ENCODE measurements at regions not wholly inside any gene's neighbourhood (a gene's known extent, or its start where the extent isn't known, plus 50 kb on each side); places are given as distances from the start of the nearest gene placed in this dataset.
"Not testable (repeated sequence)": the region's sequence is repeated elsewhere in the genome, so short reads cannot be mapped to it uniquely, and the experiment has no call there.

DNA sequence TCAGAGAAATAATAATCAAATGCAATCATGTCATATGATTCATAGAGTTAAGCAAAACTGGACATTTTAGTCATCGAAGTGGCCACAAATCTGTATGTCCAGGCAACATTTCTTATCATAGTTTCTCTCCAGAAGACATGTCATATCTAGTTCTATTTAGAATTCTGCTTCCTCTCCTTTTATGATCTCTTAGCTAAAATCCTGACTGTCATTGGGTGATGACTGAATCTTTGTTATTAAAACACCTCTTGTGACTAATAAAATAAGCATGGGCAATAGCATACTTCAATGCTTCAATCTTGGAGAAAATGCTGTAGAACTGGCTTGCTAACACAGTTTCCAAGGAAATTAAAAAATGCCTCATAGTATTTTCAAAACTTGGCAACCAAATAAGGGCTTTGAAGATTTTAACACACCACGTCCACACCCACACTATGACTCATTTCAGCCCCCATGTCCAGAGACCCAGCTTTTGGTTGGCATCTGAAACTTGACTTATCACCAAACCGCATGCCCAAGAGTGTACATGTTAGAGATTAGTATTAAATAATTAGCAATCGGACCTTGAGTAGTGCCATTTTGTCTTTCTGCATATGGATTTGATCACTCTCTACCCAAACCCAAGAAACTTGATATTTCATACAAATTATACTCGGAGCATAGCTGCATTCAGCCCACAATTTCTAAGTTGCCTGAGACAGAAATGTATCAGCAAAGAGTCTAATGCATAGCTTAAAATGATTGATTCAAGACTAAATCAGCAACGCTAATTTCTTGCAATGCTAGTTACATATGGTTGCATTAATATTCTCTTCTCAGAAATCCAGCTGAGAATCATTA is 106.5 kb upstream of the ETAA1 start:
- DNase-seq: no peak

- DNase-seq: no peak
These were observed 102.9 kb upstream of the ETAA1 start for GRCh38 chr2:67294218-67294617.

DNA sequence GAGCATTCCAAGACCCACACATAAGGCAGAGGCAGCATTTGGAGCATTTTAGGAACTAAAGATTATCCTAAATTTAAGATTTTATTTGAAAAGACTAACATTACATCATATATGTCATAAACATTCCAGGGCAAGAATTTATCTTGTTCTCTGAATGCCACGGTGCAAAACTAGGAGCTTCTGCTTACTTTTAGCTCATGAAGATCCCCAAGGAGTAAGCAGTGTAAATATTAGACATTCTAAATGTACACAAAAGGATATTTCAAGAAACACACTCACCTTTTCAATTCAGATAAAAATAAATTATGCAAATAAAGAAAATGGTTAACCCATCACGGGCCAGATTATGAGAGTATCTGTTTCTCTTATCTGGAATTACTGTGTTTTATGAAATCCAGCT is 101.7 kb upstream of the ETAA1 start:
- DNase-seq: no peak

- DNase-seq: no peak
These were observed 101.3 kb upstream of the ETAA1 start for GRCh38 chr2:67295851-67296250.

DNA sequence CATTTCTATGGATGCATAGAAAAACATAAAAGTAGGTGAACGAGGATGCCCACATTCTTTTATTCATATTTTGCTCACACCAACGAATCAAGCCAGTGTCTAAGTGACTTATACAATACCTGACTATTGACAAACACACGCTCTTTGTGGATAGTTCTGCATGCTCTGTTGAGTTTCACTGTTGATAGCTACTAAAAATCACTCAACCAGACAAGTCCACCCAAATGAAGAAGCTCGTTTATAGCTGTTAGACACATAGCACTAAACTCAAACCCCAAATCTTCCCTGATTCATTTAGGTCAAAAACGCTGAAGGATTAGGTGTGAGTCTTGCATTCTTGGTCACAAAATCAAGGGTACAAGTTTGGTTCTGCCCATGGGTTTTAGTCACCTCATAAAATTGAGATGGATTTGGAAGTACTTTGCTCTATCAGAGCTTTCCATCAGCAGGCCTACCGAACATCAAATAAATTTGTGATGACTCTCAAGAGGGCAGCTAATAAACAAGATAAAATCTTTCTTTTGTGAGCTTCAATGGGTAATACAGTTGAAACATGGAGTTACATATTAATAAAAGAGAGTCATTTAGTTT is 92.7 kb upstream of the ETAA1 start:
- no peak for DNase-seq

- DNase-seq: no peak
These were observed 87.9 kb upstream of the ETAA1 start for GRCh38 chr2:67309281-67309680.

GRCh38 chr2:67311536-67311935 is 85.6 kb upstream of the ETAA1 start:
- no peak for DNase-seq

DNA sequence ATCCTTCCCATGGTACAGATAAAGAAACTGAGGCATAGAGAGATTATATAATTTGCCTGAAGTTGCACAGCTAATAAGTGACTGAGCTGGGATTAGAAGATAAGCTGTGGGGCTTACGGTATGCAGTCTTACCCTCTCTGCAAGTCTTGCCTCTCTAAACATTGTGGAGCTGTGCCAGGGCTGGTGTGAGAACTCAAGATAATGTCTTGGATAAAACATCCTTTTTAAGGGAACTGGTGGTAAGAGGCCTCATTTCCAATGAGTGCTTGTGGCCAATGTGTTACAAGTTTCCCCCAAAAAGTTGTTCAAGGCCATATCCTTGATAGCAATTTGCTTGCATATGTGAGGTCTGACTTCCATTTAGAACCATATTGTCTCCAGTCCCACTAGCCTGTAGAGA is 84.3 kb upstream of the ETAA1 start:
- DNase-seq: no peak

GRCh38 chr2:67313536-67313935 is 83.6 kb upstream of the ETAA1 start:
- no peak for DNase-seq

- DNase-seq: no peak
These were observed 79.1 kb upstream of the ETAA1 start for GRCh38 chr2:67318031-67318430.

GRCh38 chr2:67318563-67318962 is 78.6 kb upstream of the ETAA1 start:
- DNase-seq: no peak

DNA sequence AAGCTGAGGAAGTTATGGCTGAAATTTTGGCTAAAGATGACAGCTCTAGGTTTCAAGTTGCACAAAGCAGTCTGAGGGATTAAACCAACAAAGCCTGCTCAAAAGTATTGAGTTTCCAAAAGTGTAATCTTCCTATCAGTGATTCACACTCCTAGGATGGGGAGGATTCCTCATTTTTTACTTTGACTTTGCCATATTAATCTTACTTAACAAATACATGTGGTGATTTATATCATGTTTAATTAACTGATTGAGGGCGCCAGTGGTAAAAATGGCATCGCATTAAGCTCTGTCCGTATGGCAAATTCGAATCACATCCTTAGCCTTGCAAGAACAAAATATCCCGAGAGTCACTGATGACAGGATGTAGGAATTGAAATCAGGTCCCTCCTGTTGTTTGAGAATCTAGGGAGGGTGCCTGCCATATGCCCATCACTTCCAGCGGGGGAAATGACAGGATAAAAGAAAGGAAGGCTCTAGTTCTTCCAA is 78.1 kb upstream of the ETAA1 start:
- DNase-seq: no peak

DNA sequence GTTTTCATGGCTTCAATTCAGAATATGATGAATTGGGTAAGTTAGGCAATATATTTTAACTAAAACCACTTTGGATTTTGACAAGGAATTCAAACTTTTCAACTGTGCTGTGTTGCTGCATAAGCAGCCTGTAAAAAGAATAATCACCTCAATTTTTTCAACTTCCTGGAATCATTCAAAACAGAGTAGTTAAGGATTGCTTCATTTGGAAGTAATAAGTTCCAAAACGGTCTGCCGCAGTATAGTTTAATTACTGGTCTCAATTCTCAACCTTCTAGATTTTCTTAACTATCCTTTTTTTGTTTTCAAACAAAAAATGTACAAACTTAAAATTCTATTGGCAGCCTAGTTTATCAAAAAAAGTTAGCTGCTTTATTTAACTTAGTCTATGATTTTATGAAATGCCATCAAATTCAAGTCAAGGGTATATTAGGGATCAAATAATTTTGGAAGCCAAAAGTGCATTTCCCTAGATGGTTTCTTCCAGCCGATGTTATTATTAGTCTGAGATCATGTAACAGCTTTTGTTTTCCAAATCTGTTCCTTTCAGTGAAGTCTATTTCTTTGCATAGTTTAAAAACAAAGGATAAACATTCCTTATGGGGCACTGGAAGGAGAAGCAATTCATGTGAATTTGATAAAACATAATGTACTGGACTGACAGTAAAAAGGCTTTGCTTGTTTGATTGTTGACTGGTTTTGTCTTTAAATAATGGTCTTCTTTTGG is 76.1 kb upstream of the ETAA1 start:
- DNase-seq: no peak

DNA sequence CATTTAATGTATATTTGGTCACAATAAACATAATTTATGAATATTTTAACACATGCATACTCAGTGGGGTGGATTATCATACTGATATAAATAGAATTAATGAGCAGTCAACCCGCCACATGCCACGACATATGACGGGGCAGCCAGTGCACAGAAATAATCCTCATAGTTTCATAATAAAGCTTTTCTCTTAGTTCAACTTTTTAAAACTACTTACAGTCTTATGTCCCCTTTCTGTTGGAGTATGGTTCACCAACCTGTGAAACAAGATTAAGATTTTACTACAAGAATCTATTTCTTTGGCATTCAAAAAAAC is 75.6 kb upstream of the ETAA1 start:
- no peak for DNase-seq

DNA sequence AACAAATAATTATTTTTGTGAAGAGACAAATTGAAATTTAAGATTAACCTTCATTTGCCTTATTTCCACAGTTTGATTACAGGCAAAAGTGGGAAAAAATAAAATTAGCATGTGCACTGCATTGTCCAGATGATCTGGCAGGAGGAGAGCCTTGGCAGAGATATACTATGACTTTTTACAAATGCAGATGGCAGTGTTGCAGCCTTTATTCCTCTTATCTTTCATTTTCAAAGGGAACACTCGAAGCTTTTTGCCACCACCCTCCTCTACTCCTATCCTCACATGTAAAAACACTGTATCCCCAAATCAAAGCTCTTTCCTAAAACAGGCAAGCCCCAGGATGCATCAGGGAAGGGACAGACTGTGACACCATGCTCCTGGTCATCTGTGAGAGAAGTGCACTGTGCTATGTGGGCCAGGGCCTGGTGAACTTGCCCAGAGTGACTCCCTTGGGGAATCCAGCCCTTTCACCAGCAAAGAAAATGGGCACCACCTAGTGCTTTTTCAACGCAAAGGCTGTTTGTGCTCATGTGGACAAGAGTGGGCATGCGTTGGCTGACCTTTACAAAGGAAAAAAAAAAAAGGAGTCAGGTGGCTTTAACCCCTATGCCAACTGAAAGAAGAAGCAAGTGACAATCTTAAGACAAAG is 74.7 kb upstream of the ETAA1 start:
- DNase-seq: no peak

DNA sequence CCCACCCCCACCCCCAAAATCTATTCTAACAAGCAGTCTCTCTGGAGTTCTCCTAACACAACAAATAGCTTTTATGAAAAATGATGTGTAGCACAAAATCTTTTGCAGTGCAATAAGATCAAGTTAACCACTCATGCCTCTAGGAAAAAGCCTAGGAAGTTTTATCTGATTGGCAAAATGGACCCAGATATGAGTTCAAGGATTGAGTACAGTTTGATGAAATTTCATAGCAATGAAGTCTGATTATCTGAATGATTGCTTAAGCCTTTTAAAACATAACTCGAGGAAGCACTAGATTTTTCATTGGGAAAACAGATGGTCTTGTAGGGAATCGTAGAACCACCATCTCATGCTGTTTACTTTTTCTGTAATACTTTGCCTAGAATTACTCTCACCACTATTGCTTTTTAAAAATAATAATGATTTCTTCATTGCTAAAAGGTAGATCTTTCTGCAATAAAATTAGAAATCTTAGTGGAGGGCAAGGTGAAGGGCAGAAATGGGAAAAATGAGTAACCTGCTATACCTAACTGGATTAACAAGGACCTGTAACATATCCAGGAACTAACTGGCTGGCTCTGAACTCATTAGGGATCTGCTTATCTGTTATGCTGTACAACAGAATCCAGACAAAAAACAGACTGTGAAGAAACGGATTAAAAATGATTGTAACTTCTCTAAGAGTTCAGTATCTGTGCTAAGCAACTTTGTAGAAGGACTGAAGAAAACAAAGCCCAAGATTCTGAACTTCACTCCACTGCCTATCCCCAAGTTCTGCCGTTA is 73.7 kb upstream of the ETAA1 start:
- no peak for DNase-seq

DNA sequence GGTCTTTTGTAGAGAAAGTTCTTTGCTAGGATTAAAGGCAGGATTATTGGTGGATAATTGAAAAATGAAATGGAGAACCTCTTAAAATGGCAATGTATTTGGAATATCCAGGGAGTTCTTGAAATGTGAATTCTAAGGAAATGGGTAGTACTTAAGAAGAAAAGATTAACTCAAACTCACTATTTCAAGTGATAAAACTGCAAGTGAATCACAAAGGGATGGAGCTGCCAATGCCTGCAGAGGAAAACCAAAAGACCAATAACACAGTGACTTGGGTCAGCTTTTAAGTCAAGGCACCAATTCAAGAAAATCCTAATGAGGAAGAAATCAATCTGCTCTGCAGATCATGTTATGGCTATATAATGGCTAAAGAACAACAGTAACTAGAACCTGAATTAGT is 67.6 kb upstream of the ETAA1 start:
- no peak for DNase-seq

DNA sequence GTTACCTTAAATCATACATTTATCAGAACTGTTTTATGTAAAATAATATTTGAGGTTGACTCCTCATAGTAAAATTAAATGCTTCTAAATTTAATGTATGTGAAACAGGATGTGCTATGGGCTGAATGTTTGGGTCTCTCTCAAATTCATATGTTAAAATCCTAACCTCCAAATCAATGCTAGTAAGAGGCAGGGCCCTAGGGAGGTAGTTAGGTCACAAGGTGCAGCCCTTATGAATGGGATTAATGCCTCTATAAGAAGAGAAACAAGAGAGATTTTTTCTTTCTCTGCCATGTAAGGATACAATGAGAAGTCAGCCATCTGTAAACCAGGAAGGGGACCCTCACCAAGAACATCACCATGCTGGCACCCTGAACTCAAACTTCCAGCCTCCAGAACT is 67.2 kb upstream of the ETAA1 start:
- DNase-seq: no peak

DNA sequence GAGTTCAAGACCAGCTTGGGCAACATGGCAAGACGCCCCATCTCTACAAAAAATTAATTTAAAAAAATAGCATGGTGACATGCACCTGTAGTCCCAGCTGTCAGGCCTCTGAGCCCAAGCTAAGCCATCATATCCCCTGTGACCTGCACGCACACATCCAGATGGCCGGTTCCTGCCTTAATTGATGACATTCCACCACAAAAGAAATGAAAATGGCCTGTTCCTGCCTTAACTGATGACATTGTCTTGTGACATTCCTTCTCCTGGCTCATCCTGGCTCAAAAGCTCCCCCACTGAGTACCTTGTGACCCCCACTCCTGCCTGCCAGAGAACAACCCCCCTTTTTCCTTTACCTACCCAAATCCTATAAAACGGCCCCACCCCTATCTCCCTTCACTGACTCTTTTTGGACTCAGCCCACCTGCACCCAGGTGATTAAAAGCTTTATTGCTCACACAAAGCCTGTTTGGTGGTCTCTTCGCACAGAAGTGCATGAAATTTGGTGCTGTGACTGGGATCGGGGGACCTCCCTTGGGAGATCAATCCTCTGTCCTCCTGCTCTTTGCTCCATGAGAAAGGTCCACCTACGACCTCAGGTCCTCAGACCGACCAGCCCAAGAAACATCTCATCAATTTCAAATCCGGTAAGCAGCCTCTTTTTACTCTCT is 65.6 kb upstream of the ETAA1 start:
- DNase-seq: not testable (repeated sequence)

DNA sequence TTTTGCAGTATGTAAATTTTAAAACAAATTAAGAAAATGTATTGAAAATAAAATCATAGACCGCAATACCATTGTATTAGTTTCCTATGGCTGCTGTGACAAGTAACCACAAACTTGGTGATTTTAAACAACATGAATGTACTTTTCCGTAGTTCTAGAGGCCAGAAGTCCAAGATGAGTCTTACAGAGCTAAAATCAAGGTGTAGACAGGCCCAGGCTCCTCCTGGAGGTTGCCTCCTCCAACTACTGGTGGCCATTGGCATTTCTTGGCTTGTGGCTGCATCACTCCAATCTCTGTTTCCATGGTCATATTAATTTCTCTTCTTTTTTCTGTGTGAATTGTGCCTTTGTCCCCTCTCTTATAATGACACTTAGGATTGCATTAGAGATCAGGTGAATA is 59.2 kb upstream of the ETAA1 start:
- DNase-seq: no peak

DNA sequence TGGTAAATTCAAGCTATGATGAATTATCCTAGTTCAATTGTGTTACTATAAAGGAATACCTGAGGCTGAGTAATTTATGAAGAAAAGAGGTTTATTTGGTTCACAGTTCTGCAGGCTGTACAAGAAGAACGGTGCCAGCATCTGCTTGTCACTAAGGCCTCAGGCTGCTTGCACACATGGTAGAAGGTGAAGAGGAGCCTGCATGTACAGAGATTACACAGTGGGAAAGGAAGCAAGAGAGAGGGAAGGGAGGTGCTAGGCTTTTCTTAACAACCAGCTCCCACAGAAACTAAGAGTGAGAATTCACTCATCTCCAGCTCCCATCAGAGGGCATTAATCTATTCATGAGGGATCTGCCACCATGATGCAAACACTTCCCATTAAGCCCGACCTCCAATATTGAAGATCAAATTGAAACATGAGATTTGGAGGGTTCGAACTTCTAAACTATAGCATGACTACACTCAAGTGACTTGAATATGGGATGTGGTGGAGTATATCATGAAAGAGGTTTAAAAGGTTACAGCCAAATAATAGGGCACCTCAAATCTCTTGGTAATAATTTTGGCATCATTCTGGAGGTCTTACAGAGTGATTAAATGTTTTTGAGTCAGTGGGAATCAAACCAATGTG is 58.4 kb upstream of the ETAA1 start:
- DNase-seq: no peak

Data from muscle of arm (tissue), 1 donor.